GM18951 (cell line): ENCODE measurements at regions not wholly inside any gene's neighbourhood (a gene's known extent, or its start where the extent isn't known, plus 50 kb on each side); places are given as distances from the start of the nearest gene placed in this dataset.

Experiments
- POLR2A ChIP-seq: IDR thresholded peaks from 4 replicates; pipeline ENCODE4 v1.6.1; 2011; ENCODE audit warnings: mild to moderate bottlenecking; ENCODE audit not compliant: insufficient read length, insufficient read depth; ENCODE audit errors: extremely low read depth
- in situ Hi-C: fragments of 300-500 bp; cut with MboI; formaldehyde crosslinking; loops from one replicate; pipeline ENCODE4 v1.12.0; 2022; ENCODE audit warnings: low sequenced_read_pairs, mixed read lengths, inconsistent platforms; ENCODE audit not compliant: unreplicated experiment

DNA sequence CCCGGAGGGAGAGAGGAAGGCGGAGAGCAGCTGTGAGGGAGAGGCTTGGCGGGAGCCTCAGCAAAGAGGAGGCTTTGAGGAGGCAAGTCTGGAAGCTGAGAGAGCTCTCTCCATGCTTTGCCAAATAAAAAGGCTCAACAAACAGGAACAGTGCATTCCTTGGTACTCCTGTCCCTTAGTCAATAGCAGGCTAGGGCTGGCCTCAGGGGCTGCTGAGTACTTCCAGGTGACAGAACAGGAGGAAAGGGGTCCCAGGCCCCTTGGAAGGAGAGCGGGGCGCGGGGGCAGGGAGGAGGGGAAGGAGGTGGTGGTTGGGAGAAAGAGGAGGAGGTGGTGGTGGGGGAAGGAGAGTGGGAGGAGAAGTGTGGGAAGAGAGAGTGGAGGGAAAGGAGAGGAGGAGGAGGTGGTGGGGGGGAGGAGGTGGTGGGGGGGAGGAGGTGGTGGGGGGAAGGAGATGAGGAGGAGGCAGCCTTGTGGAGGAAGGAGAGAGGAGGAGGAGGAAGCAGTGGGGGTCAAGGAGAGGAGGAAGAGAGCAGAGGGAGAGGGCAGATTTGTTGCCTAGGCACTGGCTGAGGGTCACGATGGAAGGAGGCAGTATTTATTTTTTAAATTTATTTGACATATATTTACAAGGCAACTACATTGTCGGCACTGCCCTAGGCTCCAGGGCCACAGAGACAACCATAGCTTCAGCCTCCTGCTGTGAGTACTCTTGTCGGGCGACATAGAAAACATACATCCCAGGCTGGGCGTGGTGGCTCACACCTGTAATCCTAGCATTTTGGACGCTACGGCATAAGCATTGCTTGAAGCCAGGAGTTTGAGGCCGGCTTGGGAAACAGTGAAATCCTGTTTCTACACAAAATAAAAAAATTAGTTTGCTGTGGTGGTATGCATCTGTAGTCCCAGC lies 74.2 kb upstream of the ZBED5 start:
- in situ Hi-C loops: loop anchor here (10.0 kb wide), 1 partner anchor 93 kb away; no protein-coding TSS in a partner anchor
- no peak for TF ChIP-seq POLR2A

DNA sequence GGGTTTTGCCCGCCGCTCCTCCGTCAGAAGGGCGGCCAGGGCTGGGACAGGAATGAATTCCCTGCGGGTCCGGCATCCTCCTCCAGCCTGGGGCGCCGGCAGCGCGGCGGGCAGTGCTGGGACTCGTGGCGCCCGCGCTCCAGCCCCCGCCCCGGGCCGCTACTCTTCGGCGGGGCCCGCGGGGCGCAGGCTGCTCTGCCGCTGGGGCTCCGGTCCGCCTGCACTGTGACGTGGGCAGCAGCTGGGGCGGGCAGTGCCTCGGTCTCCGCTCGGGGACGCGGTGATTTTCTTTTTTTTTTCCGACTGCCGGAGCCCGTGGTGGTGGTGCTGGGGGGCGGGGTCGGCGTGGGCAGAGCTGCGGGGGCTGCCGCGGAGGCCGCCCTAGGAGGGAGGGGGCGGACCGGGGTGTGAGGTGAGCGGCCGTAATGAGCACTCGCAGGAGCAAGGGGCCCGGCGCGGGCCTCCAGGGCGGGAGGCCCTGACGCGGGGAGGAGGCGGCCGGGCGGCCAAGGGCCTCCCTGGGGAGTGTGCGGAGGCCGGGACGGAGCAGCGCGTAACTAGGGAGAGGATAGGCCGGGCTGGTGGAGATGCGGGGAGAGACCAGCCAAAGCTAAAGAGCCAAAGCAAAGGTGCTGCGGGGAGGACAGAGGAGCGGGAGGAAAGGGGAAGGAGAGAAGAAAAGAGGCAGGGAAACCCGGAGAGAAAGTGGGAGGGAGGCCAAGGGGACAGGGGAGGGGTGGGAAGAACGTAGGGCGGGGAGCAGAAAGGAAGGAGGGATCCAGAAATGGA lies 73.3 kb upstream of the ZBED5 start:
- in situ Hi-C loops: loop anchor here (10.0 kb wide), 1 partner anchor 94 kb away; no protein-coding TSS in a partner anchor
- no peak for TF ChIP-seq POLR2A

DNA sequence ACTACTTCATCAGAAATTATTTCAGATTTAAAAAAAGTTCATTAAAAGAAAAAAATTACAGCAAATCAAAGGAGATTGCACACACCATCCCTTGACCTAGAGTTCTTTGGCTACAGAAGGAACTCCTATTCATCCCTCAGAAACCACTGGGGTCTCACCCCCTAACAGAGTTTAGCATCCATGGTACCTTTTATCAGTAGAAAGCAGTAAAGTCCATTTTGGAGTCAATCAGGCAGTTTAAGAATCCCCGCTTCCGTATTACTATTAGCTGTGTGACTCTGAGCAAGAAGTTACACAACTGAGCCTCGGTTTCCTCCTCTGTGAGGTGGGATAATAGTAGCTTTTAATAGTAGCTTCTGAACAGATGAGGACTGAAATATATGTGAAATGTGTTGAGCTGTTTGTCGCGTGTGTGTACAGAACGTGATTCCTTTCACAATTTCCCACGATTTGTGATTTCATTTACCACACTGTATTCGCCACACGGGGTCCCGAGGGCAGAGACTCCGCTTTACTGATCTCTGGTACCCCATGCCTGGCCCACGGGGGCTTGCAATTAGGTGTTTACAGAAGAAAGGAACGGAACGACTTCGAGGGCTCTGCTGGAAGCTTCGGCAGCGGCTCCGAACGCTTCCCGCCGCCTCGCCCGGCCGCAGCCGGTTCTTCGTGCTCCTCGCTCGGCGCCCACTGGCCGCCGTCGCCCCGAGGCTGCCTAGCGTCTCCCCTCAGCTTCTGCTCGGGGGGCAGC lies 72.5 kb upstream of the ZBED5 start:
- in situ Hi-C loops: loop anchor here (10.0 kb wide), 1 partner anchor 94 kb away; no protein-coding TSS in a partner anchor
- TF ChIP-seq POLR2A: no peak

DNA sequence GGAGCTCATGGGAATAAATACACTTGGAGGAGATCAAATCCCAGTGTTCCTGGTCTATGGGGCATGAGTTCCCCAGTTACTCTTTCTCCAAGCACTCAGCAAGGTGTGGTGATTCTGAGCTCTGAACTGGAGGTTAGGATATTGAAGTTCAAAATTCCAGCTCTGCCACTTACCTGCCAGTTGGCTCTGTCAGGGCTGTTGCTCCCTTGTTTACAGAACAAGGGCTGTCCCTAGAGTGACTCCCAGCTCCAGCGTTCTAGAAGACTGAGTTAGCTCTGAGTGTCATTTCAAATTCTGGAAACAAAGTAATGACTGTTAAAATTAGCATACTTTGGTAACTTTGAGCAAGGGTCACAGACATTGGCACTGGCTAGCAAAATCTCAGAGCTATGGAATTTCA lies 69.7 kb upstream of the ZBED5 start:
- TF ChIP-seq POLR2A: no peak
- in situ Hi-C loops: no loop called here

DNA sequence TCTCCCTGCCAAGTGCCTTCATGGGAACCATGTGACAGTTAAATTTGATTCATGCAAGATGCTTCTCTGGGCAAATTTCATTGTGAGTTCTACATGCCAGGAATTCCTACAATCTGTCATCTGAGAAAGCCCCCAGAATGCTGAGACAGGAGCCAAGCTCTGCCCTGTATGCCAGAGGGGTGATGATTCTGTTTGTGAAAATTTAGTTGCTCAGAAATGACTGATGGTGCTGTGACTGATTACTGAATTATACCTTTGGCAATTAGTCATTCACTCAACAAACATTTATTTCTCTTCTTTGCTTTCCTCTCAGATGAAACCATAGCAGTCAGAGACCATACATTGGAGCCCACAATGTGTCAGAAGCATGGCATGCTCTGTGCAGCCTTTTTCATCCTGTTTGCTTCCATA lies 69.0 kb upstream of the ZBED5 start:
- no peak for TF ChIP-seq POLR2A
- in situ Hi-C loops: no loop called here

DNA sequence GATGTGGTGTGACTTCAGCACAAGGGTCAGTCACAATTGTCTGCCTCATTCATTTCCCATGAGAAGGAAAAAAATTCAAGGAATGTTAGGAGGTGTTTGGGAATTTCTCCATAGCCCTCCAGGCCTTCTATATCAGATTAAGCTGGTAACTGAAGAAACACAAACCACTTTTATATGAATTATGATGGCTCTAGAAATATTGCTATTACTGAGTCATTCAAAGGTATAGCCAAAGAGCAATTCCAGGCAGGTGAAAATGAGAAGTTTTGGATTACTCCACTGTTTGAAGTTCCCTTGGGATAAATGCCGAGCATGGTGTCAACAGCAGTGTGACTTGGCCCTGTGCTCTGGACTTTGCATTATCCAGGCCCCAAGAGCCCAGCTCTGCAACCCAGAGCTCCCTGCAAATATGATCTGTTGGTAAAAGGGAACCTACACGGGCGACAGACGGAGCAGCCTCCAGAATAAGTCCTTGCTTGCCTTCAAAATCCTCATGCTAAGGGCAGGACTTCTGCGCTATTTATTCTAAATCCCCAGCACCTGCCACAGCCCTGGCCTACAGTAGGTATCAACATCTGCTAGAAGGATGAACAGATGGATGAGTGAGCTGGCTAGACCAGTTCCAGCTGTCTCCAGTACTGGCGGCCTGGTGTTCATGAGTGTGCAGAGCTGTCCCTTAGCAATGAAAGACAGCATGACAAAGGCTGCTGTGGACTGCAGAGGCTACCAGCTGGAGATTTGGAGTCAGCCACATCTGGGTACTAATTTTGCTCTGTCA lies 67.5 kb upstream of the ZBED5 start:
- in situ Hi-C loops: no loop called here
- no peak for TF ChIP-seq POLR2A

DNA sequence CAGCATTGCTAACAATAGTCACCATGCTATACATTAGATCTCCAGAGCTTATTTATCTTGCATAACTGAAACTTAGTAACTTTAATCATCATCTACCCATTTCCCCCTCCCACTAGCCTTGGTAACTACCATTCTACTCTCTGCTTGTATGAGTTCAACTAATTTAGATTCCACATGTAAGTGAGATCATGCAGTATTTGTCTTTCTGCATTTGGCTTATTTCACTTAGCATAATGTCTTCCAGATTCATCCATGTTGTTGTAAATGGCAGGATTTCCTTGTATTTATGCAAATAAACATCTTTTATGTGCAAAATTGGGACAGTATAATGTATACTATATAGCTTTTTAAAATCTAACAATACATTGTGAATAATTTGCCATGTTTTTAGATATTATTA lies 66.0 kb upstream of the ZBED5 start:
- no peak for TF ChIP-seq POLR2A
- in situ Hi-C loops: no loop called here

DNA sequence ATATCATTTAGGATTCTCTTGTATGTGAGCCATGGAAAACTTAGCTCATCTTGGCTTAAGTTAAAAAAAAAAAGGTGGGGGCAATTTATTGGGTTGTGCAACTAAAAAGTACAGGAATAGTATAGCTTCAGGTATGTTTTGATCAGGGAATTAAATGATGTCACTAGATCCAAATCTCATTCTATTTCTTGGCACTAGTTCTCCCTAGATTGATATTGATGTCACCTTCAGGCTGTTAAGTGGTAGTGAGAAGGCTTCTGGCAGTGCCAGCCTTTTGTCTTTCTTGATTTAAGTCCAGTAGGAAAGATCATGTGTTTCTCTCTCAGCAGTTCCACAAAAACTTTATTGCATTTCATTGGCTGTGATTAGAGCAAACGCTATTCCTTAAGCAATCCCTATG lies 65.0 kb upstream of the ZBED5 start:
- TF ChIP-seq POLR2A: no peak
- in situ Hi-C loops: no loop called here

DNA sequence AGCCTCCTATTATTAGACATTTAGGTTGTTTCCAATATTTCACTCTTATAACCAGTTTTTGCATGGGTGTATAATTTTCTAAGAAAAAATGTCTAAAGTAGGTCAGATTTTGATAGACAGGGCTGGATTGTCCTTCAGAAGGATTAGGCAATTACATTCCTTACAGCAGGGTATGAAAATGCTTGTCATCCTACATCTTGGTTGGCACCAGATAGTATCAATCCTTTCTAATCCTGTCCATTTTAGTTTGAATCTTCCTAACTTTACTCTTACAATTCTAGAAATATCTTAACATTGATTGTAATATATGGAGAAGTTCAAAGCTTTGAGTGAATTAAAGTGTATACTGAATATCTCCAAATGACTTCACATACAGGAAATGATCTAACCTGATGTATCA lies 63.0 kb upstream of the ZBED5 start:
- in situ Hi-C loops: no loop called here
- TF ChIP-seq POLR2A: no peak

DNA sequence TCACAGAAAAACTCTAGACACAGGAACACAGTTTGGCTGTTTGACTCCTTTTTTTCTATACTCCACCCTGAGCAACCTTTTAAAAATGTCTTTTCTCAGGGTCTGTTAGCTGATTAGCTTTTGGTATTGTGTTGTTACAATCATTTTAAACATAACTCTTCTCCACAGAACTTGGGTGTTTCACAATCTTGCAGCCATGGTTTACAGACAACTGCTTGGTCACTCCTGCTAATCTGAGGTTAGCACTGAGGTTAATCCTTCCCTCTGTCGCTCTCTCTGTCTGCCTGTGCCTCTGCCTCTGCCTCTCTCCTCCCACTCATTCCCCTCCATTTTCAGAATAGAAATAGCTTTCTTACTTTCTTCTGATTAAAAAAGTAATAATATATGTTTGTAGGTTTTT lies 62.4 kb upstream of the ZBED5 start:
- in situ Hi-C loops: no loop called here
- no peak for TF ChIP-seq POLR2A

DNA sequence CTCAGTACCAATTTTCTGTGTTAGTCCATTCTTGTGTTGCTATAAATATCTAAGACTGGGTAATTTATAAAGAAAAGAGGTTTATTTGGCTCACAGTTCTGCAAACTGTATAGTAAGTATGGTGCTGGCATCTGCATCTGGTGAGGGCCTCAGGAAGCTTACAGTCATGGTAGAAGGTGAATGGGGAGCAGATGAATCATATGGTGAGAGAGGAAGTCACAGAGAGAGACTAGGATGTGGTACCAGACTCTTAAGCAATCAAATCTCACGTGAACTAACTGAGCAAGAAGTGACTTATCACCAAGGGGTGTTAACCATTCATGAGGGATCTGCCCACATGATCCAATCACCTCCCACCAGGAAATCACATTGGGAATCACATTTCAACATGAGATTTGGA lies 60.8 kb upstream of the ZBED5 start:
- TF ChIP-seq POLR2A: no peak
- in situ Hi-C loops: no loop called here

DNA sequence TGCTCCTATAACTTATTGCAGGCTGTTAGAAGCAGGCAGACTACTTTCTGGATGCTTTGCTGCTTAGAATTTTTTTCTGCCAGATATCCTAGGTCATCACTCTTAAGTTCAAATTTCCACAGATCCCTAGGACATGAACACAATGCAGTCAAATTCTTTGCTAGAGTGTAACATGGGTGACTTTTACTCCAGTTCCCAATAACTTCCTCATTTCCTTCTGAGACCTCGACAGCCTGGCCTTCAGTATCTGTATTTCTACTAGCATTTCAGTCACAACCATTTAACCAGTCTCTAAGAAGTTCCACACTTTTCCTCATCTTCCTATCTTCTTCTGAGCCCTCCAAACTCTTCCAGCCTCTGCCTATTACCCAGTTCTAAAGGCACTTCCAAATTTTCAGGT lies 60.4 kb upstream of the ZBED5 start:
- TF ChIP-seq POLR2A: no peak
- in situ Hi-C loops: no loop called here
